HG02973 (cell line): ENCODE measurements at regions not wholly inside any gene's neighbourhood (a gene's known extent, or its start where the extent isn't known, plus 50 kb on each side); places are given as distances from the start of the nearest gene placed in this dataset.

ENCODE experiments used
- ATAC-seq: cut with Tn5 transposase; IDR thresholded peaks from one replicate; pipeline ENCODE4 v1.9.1; 2021; ENCODE audit warnings: moderate library complexity; ENCODE audit not compliant: unreplicated experiment

DNA sequence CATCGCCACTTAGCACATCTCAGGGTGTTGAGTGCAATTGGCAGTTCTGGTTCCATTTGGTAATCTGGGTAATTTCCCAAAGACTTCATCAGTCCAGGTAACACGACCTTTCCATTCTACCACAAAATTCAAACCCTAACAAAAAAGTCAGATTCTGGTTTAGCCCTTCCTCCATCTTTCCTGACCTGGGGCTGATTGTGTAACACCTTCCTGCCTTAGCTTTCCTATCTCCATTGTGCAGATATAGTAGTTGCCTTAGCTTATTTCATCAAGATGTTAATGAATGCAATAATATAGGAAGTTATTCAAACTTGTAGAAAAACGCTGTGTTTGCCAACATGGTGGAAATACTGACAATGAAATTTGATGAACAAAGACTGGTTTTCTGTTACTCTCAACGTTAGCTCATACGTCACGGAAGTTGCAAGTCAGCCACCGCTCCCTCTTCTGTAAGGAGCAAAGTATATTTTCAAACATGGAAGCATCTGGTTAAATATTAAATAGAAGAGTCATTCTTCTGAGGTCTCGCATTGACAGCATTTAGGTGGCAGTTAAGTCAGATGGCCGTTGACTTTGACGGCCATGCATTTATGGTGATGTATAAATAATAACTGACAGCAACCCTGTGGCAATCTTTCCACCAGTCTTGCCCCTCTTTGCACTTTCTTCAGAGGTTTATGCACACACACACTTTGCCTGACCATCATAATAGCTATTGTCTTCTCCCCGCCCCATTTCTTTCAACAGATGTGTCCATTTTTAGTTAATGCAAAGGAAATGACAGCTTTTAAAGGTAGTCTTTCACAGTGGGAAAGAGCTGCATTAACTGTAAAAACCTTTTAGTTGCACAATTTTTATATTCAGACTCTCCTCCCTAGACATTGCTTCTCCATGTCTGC is 205.1 kb upstream of the BMPER start:
- no peak for ATAC-seq

DNA sequence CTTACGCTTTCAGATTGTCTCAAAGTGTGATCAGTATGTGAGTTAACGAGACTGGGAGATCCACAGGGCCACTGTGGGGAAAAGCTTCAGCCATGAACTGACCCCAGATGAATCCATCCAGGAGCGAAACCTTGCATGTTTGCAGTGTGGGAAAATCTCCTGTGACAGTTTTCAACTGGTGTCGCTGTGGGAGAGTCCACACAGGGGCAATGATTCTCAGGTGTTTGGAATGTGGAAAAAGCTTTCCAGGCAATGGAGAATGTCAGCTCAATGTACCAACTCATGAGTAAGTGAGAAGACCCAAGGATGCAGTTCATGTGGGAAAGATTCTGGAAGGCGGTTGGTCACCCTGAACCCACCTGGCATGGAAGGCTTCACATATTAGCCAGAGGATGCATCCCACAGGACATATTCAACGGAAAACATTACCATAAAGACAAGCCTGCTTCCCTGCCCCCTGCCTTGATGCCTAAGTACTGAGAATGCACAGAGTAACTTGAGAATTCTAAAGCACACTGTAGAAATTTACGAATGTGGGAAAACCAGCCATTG is 204.1 kb upstream of the BMPER start:
- no peak for ATAC-seq

DNA sequence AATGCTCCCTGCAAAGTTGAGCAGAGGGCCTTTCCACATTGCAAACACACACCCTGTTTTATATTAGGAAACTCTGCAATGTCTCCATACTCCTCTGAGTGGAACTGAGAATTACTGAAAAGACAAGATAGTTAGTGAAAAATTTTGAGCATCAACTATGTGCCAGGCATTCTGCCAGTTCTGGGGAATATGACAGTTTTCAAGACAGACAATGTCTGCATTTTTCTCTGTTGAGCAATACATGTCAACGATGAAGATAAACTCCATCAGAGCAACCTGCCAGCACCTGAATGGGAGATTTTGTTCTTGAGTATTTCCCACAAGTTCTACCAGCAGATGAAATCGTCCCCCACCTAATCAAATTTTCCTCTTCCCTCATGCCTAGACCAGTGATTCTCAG is 203.4 kb upstream of the BMPER start:
- ATAC-seq: no peak

DNA sequence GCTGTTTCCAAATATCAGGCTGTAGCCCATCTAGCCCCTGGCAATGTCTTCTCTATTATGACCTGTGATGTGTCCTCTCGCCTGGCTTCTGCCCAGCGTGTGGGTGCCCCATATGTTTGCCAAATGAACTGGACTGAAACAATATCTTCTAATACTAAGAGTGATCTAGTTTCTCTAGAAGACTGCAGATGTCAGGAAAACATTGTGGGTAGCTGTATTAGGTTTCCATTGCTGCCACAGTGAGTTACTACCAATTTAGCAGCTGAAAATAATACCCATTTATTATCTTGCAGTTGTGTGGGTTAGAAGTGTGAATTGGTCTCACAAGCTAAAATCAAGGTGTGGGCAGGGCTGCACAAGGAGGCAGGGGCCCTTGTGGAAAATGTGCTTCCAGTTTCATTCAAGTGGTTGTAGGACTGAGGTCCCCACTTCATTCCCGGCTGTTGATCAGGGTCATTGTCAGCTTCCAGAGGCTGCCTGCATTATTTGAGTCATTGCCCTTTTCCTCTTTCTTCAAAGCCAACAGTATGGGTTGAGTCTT is 202.8 kb upstream of the BMPER start:
- no peak for ATAC-seq

DNA sequence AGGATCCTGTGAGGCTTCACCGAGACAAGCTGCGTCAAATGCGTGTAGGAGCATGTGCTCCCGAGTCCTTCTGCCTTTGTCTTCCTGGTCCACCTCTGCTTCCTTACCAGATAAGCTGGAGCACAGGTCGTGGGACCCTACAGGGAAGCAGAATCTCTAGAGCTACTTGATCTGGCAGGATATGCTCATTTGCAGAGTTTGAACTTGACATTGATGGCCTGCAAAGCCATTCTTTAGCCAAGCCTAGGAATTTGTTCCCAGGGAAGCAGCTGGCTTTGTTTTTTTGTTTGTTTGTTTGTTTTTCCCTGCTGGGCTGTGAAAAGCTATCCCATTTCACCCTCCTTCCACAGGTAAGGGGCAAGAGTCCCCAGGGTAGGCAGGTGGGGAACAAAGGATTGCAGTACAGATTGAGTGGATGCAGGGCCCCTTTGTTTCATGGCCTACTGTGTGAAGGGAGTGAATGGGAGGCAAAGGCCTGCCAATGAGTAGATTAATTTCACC is 200.0 kb upstream of the BMPER start:
- no peak for ATAC-seq

DNA sequence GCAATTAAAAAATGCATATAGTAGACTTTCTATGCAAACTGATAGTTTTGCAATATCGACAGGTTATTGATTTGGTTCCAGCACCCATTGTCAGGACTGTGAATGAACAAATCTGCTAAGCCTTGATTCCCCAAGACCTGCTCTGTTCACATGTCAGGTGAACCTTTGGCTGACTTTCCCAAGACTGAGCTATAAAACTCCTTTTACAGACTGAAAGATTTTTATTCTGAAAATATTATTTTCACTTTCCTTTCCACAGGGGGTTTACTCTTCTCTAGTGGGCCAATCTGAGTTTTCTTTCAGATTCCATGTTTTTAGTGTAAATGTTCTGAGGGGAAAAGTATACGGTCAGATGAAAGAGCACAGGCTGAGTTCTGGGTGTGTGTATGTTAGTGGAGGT is 199.2 kb upstream of the BMPER start:
- ATAC-seq: no peak

DNA sequence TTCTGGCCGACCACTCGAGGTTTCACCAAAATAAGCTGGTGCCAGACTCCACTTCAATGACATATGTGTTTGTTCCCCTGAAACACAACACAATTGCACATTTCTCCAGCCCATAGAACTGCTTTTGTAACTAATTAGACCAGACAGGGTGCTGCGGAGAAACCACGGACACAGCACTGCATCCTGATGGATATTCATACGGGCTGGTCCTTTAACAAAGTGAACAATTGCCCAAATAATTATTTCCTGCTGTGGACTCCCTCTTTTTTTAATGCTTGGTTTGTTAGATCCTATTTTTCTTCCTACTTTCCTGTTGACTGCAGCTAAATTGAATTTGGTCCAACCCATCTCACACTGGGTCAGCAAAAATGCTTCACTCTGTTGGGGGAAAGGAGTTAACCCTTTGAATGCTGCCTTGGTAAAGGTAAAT is 198.6 kb upstream of the BMPER start:
- ATAC-seq: no peak

DNA sequence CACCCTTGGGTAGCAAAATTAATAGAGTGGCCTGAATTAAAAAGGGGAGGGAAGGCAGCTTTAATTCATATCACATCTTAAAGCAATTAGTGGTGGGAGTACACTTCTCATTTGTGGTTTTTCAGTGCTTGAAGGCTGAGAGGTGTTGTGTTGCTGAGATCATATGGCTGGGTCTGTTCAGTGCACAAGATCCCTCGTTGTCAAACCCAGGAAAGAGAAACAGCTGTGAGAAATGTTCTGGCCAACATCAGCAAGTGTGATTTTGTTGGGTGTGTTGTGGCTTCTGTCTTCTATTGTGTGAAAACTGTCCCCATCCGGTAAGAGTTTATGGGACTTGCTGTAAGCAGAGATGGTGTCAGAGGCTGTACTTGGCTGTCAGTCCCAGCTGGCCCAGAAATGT is 197.9 kb upstream of the BMPER start:
- ATAC-seq: no peak

DNA sequence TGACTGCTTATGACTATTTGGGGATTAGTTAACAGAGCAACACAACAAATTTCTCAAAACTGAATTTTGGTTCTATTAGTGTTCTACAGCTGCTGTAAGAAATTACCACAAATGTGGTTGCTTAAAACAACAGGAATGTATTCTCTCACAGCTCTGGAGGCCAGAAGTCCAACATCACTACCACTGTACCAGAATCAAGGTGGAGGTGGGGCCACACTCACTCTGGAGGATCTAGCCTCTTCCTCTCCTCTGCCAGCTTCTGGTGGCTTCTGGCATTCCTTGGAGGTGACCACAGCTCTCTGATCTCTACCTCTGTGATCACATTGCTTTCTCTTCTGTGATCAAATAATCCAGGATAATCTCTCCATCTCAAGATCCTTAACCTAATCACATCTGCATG is 194.7 kb upstream of the BMPER start:
- ATAC-seq: no peak

DNA sequence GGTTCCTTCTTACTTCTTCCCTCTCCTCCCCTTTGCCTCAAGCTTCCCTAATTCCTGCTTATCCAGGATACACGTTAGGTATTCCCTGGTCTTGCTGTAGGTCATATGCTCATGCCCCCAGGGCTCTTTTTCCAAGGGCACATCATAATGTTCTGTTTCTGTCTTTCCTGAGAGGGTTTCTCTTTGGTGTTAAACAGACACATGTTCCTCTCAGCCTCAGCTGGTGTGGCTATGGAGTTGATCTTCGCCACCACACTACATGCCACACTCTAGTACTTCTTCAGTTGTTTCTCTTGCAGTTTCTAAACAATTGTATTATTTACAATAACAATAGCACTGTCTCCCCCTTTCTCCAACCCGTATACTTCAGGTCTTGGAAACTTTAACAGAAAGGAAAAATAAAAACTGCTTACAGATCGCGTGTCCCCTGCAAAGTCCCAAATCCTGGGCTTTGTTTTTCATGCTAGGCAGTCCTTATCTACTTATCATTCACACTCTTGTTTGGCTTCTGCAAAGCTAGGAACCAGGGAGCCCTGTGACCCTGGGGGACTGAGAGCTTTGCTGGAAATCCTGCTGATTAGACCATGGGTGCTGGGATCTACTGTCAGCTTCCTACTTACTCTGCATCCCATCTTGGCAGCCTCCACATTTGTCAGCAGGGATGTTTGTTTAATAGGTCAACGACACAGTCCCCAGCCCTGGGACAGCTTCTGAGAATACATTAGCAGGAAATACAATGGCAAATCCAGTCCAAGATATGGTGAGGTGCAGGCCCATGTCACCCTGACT is 193.9 kb upstream of the BMPER start:
- no peak for ATAC-seq

DNA sequence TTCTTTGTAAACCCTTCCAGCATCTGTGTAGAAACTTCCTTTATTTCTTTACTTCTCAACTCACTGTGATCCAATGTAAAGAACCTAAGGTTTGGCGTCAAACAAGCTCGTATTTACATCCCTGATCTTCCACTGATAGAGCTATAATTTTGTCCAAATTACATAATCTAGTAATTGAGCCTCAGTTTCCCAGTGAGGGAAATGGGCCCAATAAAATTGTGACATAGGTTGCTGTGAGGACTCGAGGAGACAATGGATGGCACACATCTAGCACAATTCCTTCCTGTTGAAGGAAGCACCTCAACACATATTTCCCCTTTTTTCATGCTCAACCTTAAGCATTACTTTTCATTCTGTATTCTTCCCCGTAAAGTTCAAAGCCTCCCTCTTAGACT is 193.3 kb upstream of the BMPER start:
- ATAC-seq: no peak

DNA sequence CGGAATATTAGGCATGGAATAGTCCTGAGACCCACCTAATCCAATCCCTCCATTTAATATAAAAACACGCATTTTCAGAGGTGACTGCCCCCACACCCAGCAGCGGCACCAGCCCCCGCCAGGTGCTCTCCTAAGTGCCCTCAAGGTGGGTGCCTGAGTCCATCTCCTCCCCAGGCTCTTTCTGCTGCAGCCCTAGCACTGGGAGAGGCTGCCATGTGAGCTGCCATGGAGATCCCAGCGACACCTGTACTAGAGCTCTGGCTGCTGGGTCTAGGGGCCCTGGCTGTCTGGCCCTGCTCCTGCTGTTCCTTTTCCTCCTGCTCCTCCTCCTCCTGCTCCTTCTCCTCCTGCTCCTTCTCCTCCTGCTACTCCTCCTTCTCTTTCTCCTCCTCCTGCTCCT is 191.1 kb upstream of the BMPER start:
- no peak for ATAC-seq

DNA sequence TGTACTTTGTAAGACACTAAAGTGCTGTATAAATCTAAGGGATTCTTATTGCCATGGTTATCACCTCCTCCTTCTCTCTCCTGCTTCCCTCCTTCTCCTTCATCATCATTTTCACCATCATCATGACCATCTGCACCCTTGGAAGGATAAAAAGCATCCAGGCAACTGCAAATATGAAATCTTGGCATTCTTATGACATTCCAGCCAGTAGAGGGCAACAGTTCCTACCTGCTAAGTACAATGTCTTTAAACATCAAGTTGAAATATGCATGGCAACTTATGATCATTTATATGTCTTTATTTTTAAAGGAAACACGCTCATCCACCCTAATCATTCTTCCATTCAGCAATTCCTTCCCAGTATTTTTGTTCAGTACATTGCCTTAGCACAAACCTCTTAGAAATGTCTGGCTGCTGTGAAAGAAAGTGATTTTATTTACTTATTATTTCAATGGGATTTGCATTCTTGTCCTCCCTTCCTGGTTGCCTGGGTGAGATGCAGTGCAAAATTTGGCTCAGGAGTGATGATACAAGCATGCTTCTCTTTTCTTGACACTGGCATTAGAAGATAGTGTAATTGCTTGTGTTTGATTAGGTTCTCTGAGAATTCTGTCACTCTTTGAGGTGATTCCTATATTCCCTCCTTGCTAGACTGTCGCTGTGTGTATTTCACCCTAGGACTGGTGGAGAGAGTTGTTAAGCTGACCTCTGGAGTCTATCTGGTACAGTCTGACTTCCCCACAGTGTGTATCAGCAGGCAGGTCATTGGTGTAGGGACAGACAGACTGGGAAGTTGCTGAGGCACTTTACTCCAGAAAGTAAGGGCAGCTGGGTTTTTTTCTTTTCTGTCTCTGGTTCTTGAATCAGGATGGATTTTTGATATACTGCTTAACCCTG is 188.5 kb upstream of the BMPER start:
- ATAC-seq: no peak

DNA sequence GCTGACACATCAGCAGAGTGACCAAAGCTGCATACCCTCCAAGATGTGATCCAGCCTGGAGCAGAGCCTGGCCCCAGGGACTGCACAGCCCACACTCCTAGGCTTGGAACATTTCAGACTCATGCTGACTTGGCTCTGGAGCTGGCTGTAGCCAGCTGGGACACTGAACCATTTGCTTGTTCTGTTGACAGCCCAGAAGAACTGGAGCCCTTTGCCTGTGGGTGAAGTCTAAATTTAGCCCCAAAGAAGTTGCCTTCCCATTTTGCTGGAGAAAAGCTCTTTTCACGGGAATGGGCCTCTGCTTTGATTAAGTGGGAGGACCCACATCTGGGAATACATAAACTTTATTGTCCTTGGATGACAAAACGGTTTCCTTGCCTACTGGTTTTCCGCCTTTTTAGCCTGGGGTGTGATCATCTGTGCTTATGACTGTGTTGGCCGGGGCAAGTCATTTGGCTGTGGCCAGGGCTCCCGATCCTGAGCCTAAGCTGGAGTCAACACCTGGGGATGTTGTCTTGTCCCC is 186.2 kb upstream of the BMPER start:
- ATAC-seq: no peak

DNA sequence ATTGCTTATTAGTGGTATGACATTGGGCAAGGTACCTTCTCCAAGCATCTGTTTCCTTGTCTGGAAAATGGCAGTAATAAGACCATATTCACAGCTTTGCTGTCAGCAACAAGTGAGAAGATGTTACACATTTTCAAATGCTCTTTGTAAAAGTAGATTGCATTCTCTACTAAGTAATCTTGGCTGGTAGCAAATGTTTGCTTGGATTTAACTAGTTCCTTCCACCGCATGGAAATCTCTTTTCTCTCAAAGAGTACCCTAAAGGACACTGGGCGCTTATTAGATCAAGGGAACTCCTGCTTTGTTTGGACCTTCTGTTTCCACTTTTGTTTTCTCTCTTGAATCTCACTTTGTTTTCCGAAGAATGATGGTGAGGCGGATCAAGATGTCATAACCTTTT is 185.2 kb upstream of the BMPER start:
- no peak for ATAC-seq

DNA sequence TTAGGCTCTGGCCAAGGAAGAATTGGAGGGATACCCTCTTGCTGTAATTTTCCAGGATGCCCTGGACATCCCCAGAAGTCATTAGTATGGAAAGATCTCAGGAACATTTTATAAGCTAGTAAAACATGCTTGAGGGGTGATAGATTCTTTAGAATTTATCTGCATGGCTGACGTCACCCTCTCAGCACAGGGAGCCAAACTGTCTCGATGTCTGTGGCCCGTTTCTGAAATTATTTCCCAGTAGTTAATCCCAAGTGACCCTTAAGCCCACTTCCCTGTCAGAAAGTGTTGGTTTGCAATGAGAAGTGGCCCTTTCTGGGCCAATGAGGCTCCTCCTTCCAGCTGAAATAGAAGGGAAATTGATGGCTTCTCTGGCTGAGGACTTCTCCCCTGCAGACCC is 184.5 kb upstream of the BMPER start:
- no peak for ATAC-seq

DNA sequence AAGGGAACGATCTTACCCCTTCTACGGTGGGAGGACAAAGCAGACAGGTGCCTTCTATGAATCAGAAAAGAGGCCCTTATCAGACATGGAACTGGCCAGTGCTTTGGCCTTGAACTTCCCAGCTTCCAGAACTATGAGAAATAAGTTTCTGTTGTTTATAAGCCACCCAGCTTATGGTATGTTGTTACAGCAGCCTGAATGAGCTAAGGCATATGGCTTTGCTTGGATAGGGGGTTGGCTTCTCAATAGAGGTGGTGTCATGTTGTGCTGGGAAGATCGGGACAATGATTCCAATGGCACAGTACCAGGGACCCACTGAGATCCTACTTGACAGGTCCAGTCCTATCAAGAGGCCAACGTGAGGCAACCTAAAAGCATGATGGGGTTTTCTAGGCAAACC is 183.4 kb upstream of the BMPER start:
- no peak for ATAC-seq

DNA sequence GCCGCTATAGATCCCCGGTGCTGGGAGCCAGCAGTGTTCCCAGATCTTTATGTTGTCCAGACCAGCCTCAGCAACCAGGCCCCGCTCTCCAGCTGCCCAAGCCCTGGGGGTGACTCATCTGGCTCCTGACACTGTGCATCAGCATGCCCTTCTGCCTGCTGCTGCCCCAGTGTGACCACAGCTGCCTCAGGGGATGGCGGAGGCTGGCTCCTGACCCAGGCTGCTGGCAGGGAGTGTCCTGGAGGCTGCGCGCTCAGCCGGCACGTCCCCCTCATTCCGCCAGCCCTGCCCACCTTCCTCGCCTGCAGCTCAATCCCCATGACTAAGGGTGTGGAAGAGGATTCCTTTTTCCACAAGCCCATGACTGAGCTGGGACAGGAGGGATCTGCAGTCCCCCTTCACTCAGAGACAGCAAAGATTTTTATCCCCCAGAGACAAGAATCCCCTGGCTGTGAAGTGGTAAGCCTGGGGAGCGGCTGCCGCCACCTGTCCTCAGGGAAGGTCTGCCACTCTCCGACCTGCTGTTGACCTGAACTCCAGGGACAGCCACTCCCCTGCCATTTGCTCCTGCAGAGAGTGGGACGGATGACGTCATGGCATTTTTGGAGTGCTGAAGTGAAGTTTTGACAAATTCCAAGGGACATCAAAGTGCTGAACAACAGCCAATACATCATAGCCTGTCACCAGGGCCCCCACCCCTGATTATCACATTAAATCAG is 182.8 kb upstream of the BMPER start:
- ATAC-seq: no peak

DNA sequence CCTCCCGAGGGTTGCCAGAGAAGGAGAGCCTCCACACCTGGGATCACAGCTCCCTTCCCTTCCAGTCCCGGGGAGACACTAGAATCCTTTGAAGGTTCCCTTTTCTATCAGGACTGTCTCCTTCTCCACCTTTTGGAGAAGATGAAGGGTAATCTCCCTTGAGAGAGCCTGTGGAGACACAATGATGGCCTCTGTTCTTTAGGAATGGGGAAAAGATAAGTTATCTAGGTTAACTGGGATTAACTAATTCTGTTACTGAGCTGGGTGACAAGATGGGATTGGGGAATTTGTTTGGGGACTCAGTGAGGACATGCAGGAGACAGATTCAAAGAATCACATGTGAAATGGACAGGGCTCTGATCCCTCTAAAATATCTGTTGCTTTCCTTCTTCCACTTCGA is 181.1 kb upstream of the BMPER start:
- ATAC-seq: no peak
